ENCODE measurements at regions not wholly inside any gene's neighbourhood (a gene's known extent, or its start where the extent isn't known, plus 50 kb on each side); places are given as distances from the start of the nearest gene placed in this dataset.

DNA sequence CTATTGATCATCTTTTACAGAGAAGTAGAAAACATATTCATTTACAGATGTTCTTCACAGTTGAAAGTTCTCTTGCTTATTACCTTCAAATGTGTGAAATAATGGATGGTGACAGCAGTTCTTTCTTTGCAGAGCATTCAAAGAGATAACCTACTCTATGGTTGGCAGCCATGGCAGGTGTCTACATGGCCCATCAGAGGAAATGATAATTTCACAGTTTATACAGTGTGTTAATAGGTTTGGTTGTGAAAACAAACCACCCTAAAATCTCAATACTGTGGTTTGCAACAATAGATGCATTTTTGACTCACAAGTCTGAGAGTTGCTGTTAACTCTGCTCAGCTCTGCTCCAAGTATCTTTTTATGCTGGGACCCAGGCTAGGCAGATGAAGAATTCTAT lies 241.2 kb upstream of the SAMSN1 start:
- TF ChIP-seq EP300 (IDR thresholded peaks at IDR 0.05): no peak
- TF ChIP-seq, protein P1, sequence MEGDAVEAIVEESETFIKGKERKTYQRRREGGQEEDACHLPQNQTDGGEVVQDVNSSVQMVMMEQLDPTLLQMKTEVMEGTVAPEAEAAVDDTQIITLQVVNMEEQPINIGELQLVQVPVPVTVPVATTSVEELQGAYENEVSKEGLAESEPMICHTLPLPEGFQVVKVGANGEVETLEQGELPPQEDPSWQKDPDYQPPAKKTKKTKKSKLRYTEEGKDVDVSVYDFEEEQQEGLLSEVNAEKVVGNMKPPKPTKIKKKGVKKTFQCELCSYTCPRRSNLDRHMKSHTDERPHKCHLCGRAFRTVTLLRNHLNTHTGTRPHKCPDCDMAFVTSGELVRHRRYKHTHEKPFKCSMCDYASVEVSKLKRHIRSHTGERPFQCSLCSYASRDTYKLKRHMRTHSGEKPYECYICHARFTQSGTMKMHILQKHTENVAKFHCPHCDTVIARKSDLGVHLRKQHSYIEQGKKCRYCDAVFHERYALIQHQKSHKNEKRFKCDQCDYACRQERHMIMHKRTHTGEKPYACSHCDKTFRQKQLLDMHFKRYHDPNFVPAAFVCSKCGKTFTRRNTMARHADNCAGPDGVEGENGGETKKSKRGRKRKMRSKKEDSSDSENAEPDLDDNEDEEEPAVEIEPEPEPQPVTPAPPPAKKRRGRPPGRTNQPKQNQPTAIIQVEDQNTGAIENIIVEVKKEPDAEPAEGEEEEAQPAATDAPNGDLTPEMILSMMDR (IDR thresholded peaks at IDR 0.05): no peak
